Stimulated activated CD4-positive, alpha-beta T cell treated with anti-CD3 and anti-CD28 coated beads, TNF-alpha, amount 100 ng/mL, for 4 hours (primary cell): ENCODE measurements at regions not wholly inside any gene's neighbourhood (a gene's known extent, or its start where the extent isn't known, plus 50 kb on each side); places are given as distances from the start of the nearest gene placed in this dataset.

ENCODE experiments used
- DNase-seq, 3 experiments: peaks; one replicate each; pipeline ENCODE4 v3.0.0-alpha.2; 2020; ENCODE audit warnings: low read depth in 3 of 3

- DNase-seq = no peak
Measured at GRCh38 chr9:78860801-78861475, 564.0 kb downstream of the PSAT1 start.

GRCh38 chr9:78863531-78863930 lies 566.6 kb downstream of the PSAT1 start:
- no peak for DNase-seq

- no peak for DNase-seq
Measured at GRCh38 chr9:78865737-78866136, 568.8 kb downstream of the PSAT1 start.

- no peak for DNase-seq
Measured at GRCh38 chr9:78866207-78867132, 569.5 kb downstream of the PSAT1 start.

- DNase-seq = no peak
Measured at GRCh38 chr9:78871086-78871451, 574.1 kb downstream of the PSAT1 start.

GRCh38 chr9:78871452-78872331 lies 574.8 kb downstream of the PSAT1 start:
- no peak for DNase-seq

GRCh38 chr9:78874061-78874460 lies 577.1 kb downstream of the PSAT1 start:
- no peak for DNase-seq

- no peak for DNase-seq
Measured at GRCh38 chr9:78879324-78880100, 582.6 kb downstream of the PSAT1 start.

- no peak for DNase-seq
Measured at GRCh38 chr9:78881295-78881694, 584.4 kb downstream of the PSAT1 start.

GRCh38 chr9:78882481-78882880 lies 585.6 kb downstream of the PSAT1 start:
- no peak for DNase-seq

- DNase-seq = no peak
Measured at GRCh38 chr9:78884611-78885150, 587.8 kb downstream of the PSAT1 start.

- DNase-seq = no peak
Measured at GRCh38 chr9:78892182-78892581, 595.3 kb downstream of the PSAT1 start.

- no peak for DNase-seq
Measured at GRCh38 chr9:78892769-78893168, 595.8 kb downstream of the PSAT1 start.

GRCh38 chr9:78893774-78894401 lies 597.0 kb downstream of the PSAT1 start:
- no peak for DNase-seq

- DNase-seq = no peak
Measured at GRCh38 chr9:78896479-78896878, 599.6 kb downstream of the PSAT1 start.

GRCh38 chr9:78898234-78898633 lies 601.3 kb downstream of the PSAT1 start:
- DNase-seq = no peak

GRCh38 chr9:78899006-78899405 lies 602.1 kb downstream of the PSAT1 start:
- no peak for DNase-seq

GRCh38 chr9:78900500-78900899 lies 603.6 kb downstream of the PSAT1 start:
- DNase-seq = no peak

- DNase-seq = no peak
Measured at GRCh38 chr9:78902051-78902450, 605.1 kb downstream of the PSAT1 start.

- no peak for DNase-seq
Measured at GRCh38 chr9:78903581-78903980, 606.7 kb downstream of the PSAT1 start.

GRCh38 chr9:78904686-78905085 lies 607.8 kb downstream of the PSAT1 start:
- DNase-seq = no peak
